Liver (tissue), 8 donors: ENCODE measurements at regions not wholly inside any gene's neighbourhood (a gene's known extent, or its start where the extent isn't known, plus 50 kb on each side); places are given as distances from the start of the nearest gene placed in this dataset.

Source experiments
- DNase-seq: peaks from one replicate; pipeline ENCODE4 v3.0.0-alpha.2; 2017; ENCODE audit warnings: low spot score
- H3K27ac ChIP-seq, 2 donors: one replicate each; pipeline ENCODE4 v1.7.0; 2013; ENCODE audit warnings: inconsistent platforms in 2 of 2, low read length in 2 of 2, control low read depth in 1 of 2, low read depth in 1 of 2, mild to moderate bottlenecking in 1 of 2
- H3K27me3 ChIP-seq, 4 donors: one replicate each; pipeline versions ENCODE4 v1.6.1 to v1.7.0; 2013; ENCODE audit warnings: low read length in 3 of 4, inconsistent platforms in 1 of 4, mild to moderate bottlenecking in 1 of 4, moderate library complexity in 1 of 4; ENCODE audit not compliant: control insufficient read depth in 4 of 4, insufficient read depth in 4 of 4
- H3K36me3 ChIP-seq, 4 donors: one replicate each; pipeline versions ENCODE4 v1.6.1 to v1.7.0; 2013; ENCODE audit warnings: low read length in 3 of 4, mild to moderate bottlenecking in 3 of 4, low read depth in 1 of 4, moderate library complexity in 1 of 4; ENCODE audit not compliant: control insufficient read depth in 4 of 4, insufficient read depth in 3 of 4
- H3K4me1 ChIP-seq, 4 donors: one replicate each; pipeline versions ENCODE4 v1.6.1 to v1.7.0; 2013; ENCODE audit warnings: low read length in 3 of 4, mild to moderate bottlenecking in 3 of 4, moderate library complexity in 1 of 4; ENCODE audit not compliant: control insufficient read depth in 4 of 4, insufficient read depth in 4 of 4
- H3K4me3 ChIP-seq, 3 donors: one replicate each; pipeline versions ENCODE4 v1.6.1 to v1.7.0; 2013; ENCODE audit warnings: low read length in 3 of 3, control low read depth in 1 of 3, low read depth in 1 of 3, mild to moderate bottlenecking in 1 of 3
- H3K9ac ChIP-seq, 2 donors: one replicate each; pipeline ENCODE4 v1.7.0; 2013; ENCODE audit warnings: low read length in 2 of 2, mild to moderate bottlenecking in 2 of 2, moderate library complexity in 2 of 2, control low read depth in 1 of 2, low read depth in 1 of 2
- H3K9me3 ChIP-seq, 4 donors: one replicate each; pipeline versions ENCODE4 v1.6.1 to v1.7.0; 2013; ENCODE audit warnings: low read length in 3 of 4; ENCODE audit not compliant: control insufficient read depth in 4 of 4
- CTCF ChIP-seq: fragments of 150-350 bp; IDR thresholded peaks from 2 replicates; pipeline ENCODE4 v1.5.1; 2017; ENCODE audit warnings: improper control_type of control experiment, low read depth, low read length; ENCODE audit not compliant: missing input control
- EGR1 ChIP-seq, 2 donors: IDR thresholded peaks; 2 replicates each; pipeline ENCODE4 v1.6.1; 2016 to 2018; ENCODE audit warnings: antibody characterized with exemption in 2 of 2, low read depth in 2 of 2
- GABPA ChIP-seq, 2 donors: IDR thresholded peaks in 1 of 2; conservative IDR thresholded peaks in 1 of 2; 2 replicates each; pipeline ENCODE4 v1.6.1; 2016; ENCODE audit warnings: antibody characterized with exemption in 2 of 2, mild to moderate bottlenecking in 1 of 2, moderate library complexity in 1 of 2
- HNF4A ChIP-seq, 2 donors: conservative IDR thresholded peaks; 2 replicates each; pipeline ENCODE4 v1.6.1; 2016; ENCODE audit warnings: antibody characterized with exemption in 2 of 2, mild to moderate bottlenecking in 2 of 2
- HNF4G ChIP-seq: IDR thresholded peaks from 2 replicates; pipeline ENCODE4 v1.6.1; 2016; ENCODE audit warnings: antibody characterized with exemption
- JUND ChIP-seq, 2 donors: IDR thresholded peaks; 2 replicates each; pipeline ENCODE4 v1.6.1; 2016; ENCODE audit warnings: antibody characterized with exemption in 2 of 2
- NR2F2 ChIP-seq: IDR thresholded peaks from 2 replicates; pipeline ENCODE4 v1.6.1; 2016; ENCODE audit warnings: antibody characterized with exemption
- RAD21 ChIP-seq, 2 donors: IDR thresholded peaks; 2 replicates each; pipeline ENCODE4 v1.6.1; 2016; ENCODE audit warnings: antibody characterized with exemption in 2 of 2, mild to moderate bottlenecking in 2 of 2
- REST ChIP-seq: IDR thresholded peaks from 2 replicates; pipeline ENCODE4 v1.6.1; 2016; ENCODE audit warnings: antibody characterized with exemption, mild to moderate bottlenecking
- RXRA ChIP-seq, 2 donors: IDR thresholded peaks; 2 replicates each; pipeline ENCODE4 v1.6.1; 2017 to 2018; ENCODE audit warnings: antibody characterized with exemption in 2 of 2, mild to moderate bottlenecking in 1 of 2
- SP1 ChIP-seq: IDR thresholded peaks from 2 replicates; pipeline ENCODE4 v1.6.1; 2018; ENCODE audit warnings: antibody characterized with exemption, mild to moderate bottlenecking
- TAF1 ChIP-seq: conservative IDR thresholded peaks from 2 replicates; pipeline ENCODE4 v1.6.1; 2016; ENCODE audit warnings: antibody characterized with exemption, mild to moderate bottlenecking
- WGBS: extraction: QIAGEN DNeasy Blood & Tissue Kit; methylation state at CpG from one replicate; pipeline ENCODE4 v1.1.7; 2013; 5-methylcytosine and 5-hydroxymethylcytosine counted together
- TF ChIP-seq, protein P1 (sequence below): IDR thresholded peaks from 2 replicates; pipeline ENCODE4 v1.6.1; 2016; ENCODE audit warnings: antibody characterized with exemption
- TF ChIP-seq, protein P2 (sequence below): IDR thresholded peaks from 2 replicates; pipeline ENCODE4 v1.6.1; 2016; ENCODE audit warnings: antibody characterized with exemption
- TF ChIP-seq, protein P3 (sequence below): IDR thresholded peaks from 2 replicates; pipeline ENCODE4 v1.6.1; 2016; ENCODE audit warnings: antibody characterized with exemption
- donor health status: healthy.
- donor health status: healthy.
- donor health status: healthy.
- donor health status: healthy.
- donor health status: healthy.

GRCh38 chr4:60743654-60744053, 456.5 kb upstream of the ADGRL3 start (continued):
- TF ChIP-seq CTCF, result no peak
- no peak for TF ChIP-seq HNF4A (conservative IDR thresholded peaks at IDR 0.05)
- TF ChIP-seq, protein P1, sequence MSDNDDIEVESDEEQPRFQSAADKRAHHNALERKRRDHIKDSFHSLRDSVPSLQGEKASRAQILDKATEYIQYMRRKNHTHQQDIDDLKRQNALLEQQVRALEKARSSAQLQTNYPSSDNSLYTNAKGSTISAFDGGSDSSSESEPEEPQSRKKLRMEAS, result no peak
- TF ChIP-seq, protein P2, sequence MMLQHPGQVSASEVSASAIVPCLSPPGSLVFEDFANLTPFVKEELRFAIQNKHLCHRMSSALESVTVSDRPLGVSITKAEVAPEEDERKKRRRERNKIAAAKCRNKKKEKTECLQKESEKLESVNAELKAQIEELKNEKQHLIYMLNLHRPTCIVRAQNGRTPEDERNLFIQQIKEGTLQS, result no peak

DNA sequence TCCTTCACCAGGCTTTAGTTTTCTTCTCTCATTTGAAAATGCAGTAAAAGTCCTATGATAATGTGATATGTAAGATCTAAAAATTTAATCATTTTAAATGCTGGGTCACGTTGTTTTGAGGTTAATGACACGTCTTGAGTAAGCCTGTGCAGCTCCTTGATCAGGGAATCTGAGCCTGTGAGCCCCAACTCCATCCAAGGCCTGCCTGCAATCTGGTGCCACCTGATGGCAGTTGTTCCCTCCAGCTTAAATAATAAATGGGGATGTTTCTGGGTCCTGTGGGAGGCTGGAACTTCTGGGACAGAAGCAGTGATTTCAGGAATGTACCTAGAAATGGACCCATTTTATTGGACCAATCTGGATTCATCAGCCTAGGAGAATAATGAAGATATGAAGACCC, 455.4 kb upstream of the ADGRL3 start:
- H3K4me3 ChIP-seq, result no peak overlapping the region
- no peaks in the 10 kb centered on the region for H3K36me3 ChIP-seq
- no peaks in the 10 kb centered on the region for H3K4me1 ChIP-seq
- H3K27ac ChIP-seq, result no peak overlapping the region
- H3K9me3 ChIP-seq, result no peaks in the 10 kb centered on the region
- WGBS, result 22% methylated on average over 2 of the region's 2 CpGs
- no peak for TF ChIP-seq GABPA (IDR thresholded peaks at IDR 0.05 in 1 of 2, conservative IDR thresholded peaks at IDR 0.05 in 1 of 2)
- TF ChIP-seq, protein P3, sequence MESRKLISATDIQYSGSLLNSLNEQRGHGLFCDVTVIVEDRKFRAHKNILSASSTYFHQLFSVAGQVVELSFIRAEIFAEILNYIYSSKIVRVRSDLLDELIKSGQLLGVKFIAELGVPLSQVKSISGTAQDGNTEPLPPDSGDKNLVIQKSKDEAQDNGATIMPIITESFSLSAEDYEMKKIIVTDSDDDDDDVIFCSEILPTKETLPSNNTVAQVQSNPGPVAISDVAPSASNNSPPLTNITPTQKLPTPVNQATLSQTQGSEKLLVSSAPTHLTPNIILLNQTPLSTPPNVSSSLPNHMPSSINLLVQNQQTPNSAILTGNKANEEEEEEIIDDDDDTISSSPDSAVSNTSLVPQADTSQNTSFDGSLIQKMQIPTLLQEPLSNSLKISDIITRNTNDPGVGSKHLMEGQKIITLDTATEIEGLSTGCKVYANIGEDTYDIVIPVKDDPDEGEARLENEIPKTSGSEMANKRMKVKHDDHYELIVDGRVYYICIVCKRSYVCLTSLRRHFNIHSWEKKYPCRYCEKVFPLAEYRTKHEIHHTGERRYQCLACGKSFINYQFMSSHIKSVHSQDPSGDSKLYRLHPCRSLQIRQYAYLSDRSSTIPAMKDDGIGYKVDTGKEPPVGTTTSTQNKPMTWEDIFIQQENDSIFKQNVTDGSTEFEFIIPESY, result no peak
- no peak for TF ChIP-seq REST
- no peak for TF ChIP-seq JUND (IDR thresholded peaks at IDR 0.05)
- H3K9ac ChIP-seq, result no peak overlapping the region
- DNase-seq, result no peak
- no peaks in the 10 kb centered on the region for H3K27me3 ChIP-seq

DNA sequence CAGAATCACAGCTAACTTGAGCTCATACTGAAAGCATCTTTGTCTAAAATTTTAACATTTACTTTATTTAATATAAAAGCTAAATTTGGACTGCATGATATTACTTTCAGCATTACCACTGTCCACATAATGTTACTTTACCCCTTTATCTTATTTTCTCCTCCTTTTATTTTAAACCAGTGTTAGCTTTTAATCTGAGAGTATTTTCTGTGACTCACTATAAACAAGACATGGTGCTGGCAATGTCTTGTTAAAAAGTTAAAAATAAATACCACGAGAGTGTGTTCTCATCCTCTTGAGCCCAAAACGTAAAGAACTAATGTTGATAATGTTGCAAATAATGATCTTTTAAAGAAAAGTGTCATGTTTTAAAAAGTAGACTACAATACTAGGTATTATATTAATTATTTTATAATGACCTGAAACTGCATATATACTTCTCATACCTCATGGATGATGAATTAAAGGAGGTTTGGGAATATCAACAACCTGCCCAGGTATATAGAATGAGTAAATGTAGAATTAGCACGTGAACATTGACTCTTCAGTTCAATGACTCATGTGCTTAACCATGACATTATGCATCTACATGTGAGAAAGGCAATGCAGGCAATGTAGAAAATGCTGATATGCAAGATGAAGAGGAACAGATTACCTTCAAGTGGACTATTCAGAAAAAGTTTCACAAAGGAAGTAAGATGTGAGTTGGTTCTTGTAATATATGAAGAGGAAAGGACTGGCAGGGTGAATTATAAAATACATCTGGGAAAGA, 454.1 kb upstream of the ADGRL3 start:
- H3K27me3 ChIP-seq, result no peaks in the 10 kb centered on the region
- H3K36me3 ChIP-seq, result no peaks in the 10 kb centered on the region
- H3K4me3 ChIP-seq, result no peak overlapping the region
- no peaks in the 10 kb centered on the region for H3K4me1 ChIP-seq
- no peaks in the 10 kb centered on the region for H3K9me3 ChIP-seq
- H3K9ac ChIP-seq, result no peak overlapping the region
- WGBS, result 48% methylated on average over 3 of the region's 3 CpGs
- no peak for DNase-seq
- no peak overlapping the region for H3K27ac ChIP-seq
- no peak for TF ChIP-seq NR2F2
- no peak for TF ChIP-seq TAF1
- TF ChIP-seq EGR1 (IDR thresholded peaks at IDR 0.05; ENCODE audit: low read depth in 2 of 2), result no peak
- no peak for TF ChIP-seq RAD21 (IDR thresholded peaks at IDR 0.05)
- TF ChIP-seq, protein P3, result no peak
- no peak for TF ChIP-seq SP1
- no peak for TF ChIP-seq RXRA (IDR thresholded peaks at IDR 0.05)
- TF ChIP-seq CTCF, result no peak
- no peak for TF ChIP-seq HNF4G
